Osteoblast (primary cell): ENCODE measurements at regions not wholly inside any gene's neighbourhood (a gene's known extent, or its start where the extent isn't known, plus 50 kb on each side); places are given as distances from the start of the nearest gene placed in this dataset.
"Not testable (repeated sequence)": the region's sequence is repeated elsewhere in the genome, so short reads cannot be mapped to it uniquely, and the experiment has no call there.

ENCODE experiments used
- DNase-seq: peaks from one replicate; pipeline ENCODE4 v3.0.0; 2011; ENCODE audit warnings: low spot score, mixed read lengths; ENCODE audit not compliant: insufficient read length; ENCODE audit errors: missing footprints
- H2AFZ ChIP-seq: 2 replicates; pipeline ENCODE4 v1.6.0; 2011; ENCODE audit warnings: mild to moderate bottlenecking, low read length
- H3K27ac ChIP-seq: 2 replicates; pipeline ENCODE4 v1.5.1; 2011; ENCODE audit warnings: mild to moderate bottlenecking, low read depth, low read length, moderate library complexity
- H3K27me3 ChIP-seq: 2 replicates; pipeline ENCODE4 v1.6.0; 2012; ENCODE audit warnings: mild to moderate bottlenecking, control low read depth, inconsistent platforms, low read length, moderate library complexity; ENCODE audit not compliant: insufficient read depth
- H3K36me3 ChIP-seq: 2 replicates; pipeline ENCODE4 v1.5.1; 2011; ENCODE audit warnings: mild to moderate bottlenecking, low read length, control low read depth, moderate library complexity; ENCODE audit not compliant: insufficient read depth
- H3K4me1 ChIP-seq: 2 replicates; pipeline ENCODE4 v1.5.1; 2011; ENCODE audit warnings: mild to moderate bottlenecking, low read length, control low read depth, moderate library complexity; ENCODE audit not compliant: insufficient read depth
- H3K4me2 ChIP-seq: 2 replicates; pipeline ENCODE4 v1.6.0; 2011; ENCODE audit warnings: mild to moderate bottlenecking, low read length; ENCODE audit not compliant: insufficient read depth
- H3K4me3 ChIP-seq: fragments of 200-600 bp; sonication (generic); 3 replicates; pipeline ENCODE4 v1.5.1; 2012; ENCODE audit warnings: mild to moderate bottlenecking, low read length, inconsistent platforms; ENCODE audit not compliant: insufficient read depth
- H3K79me2 ChIP-seq: 2 replicates; pipeline ENCODE4 v1.6.0; 2012; ENCODE audit warnings: mild to moderate bottlenecking, low read length, control low read depth, inconsistent platforms; ENCODE audit not compliant: insufficient read depth
- H3K9me3 ChIP-seq: 2 replicates; pipeline ENCODE4 v1.5.1; 2011; ENCODE audit warnings: low read depth, low read length, control low read depth
- H4K20me1 ChIP-seq: 2 replicates; pipeline ENCODE4 v1.6.0; 2012; ENCODE audit warnings: mild to moderate bottlenecking, low read length, control low read depth; ENCODE audit not compliant: insufficient read depth
- TF ChIP-seq, protein P1 (sequence below): IDR thresholded peaks from 2 replicates; pipeline ENCODE4 v1.5.1; 2011; ENCODE audit warnings: mild to moderate bottlenecking, low read depth, low read length, moderate library complexity; ENCODE audit errors: extremely low read depth

DNA sequence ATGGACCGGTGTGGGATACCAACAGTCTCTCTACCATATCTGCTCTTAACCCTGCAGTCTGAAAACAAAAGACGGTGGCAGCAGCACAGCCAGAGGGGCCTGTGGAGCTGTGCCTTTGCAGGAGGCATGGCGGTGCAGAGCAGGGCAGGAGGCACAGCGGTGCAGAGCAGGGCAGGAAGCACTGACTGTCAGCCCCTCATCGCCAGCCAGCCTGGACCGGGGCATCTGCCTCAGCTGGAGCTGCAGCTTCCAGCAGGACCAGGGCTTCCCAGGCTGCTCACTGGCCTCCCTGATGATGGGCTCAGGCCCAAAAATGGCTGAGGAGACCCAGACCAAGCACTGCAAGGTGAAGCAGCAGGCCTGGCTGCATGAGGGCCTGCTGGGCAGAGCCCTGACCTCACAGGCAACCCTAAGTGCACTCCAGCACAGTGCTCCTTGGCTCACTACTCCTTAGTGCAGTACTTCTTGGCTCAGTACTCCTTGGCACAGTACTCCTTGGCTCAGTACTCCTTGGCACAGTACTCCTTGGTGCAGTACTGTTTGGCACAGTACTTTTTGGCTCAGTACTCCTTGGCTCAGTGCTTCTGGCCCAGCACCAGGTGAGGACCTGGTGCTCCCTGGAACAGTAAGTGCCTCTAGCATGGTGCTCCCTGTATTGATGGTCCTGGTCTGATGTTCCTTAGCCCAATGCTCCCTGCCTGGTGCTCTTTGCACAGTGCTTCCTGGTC, 78.0 kb downstream of the DHCR7 start:
- peaks cover 2% of the 10 kb centered on the region for H3K27me3 ChIP-seq
- TF ChIP-seq, protein P1, sequence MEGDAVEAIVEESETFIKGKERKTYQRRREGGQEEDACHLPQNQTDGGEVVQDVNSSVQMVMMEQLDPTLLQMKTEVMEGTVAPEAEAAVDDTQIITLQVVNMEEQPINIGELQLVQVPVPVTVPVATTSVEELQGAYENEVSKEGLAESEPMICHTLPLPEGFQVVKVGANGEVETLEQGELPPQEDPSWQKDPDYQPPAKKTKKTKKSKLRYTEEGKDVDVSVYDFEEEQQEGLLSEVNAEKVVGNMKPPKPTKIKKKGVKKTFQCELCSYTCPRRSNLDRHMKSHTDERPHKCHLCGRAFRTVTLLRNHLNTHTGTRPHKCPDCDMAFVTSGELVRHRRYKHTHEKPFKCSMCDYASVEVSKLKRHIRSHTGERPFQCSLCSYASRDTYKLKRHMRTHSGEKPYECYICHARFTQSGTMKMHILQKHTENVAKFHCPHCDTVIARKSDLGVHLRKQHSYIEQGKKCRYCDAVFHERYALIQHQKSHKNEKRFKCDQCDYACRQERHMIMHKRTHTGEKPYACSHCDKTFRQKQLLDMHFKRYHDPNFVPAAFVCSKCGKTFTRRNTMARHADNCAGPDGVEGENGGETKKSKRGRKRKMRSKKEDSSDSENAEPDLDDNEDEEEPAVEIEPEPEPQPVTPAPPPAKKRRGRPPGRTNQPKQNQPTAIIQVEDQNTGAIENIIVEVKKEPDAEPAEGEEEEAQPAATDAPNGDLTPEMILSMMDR, result no peak
- no peaks in the 10 kb centered on the region for H4K20me1 ChIP-seq
- H3K79me2 ChIP-seq, result no peaks in the 10 kb centered on the region
- H3K9me3 ChIP-seq, result no peaks in the 10 kb centered on the region
- no peak overlapping the region for H3K4me3 ChIP-seq
- H3K36me3 ChIP-seq, result no peaks in the 10 kb centered on the region
- H3K4me1 ChIP-seq, result no peaks in the 10 kb centered on the region
- no peak overlapping the region for H3K4me2 ChIP-seq
- peak; percentile 73 for DNase-seq
- no peak overlapping the region for H2AFZ ChIP-seq
- no peak overlapping the region for H3K27ac ChIP-seq

DNA sequence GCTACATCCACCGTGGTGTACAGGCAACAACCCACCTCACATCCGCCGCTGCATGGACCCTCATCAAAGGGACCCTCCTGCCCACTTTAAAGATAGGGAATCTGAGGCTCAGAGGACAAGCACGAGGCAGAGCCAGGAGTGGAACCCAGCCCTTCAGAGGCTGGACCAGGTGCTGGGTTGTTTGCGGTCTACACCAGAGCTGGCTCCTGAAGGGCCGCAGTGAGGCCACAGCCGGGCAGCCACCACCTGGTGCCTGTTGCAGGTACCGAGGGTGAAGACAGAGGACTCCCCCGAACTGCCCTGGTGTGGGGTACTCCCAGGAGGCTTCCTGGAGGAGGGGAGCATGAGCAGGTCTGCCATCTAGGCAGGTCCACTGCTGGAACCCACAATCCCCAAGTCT, 78.8 kb downstream of the DHCR7 start:
- no peaks in the 10 kb centered on the region for H3K36me3 ChIP-seq
- no peaks in the 10 kb centered on the region for H3K9me3 ChIP-seq
- peaks cover 2% of the 10 kb centered on the region for H3K27me3 ChIP-seq
- H4K20me1 ChIP-seq, result no peaks in the 10 kb centered on the region
- TF ChIP-seq, protein P1, result no peak
- H2AFZ ChIP-seq, result no peak overlapping the region
- H3K27ac ChIP-seq, result no peak overlapping the region
- no peaks in the 10 kb centered on the region for H3K79me2 ChIP-seq
- DNase-seq, result peak; percentile 76
- H3K4me1 ChIP-seq, result no peaks in the 10 kb centered on the region
- no peak overlapping the region for H3K4me2 ChIP-seq
- H3K4me3 ChIP-seq, result no peak overlapping the region

DNA sequence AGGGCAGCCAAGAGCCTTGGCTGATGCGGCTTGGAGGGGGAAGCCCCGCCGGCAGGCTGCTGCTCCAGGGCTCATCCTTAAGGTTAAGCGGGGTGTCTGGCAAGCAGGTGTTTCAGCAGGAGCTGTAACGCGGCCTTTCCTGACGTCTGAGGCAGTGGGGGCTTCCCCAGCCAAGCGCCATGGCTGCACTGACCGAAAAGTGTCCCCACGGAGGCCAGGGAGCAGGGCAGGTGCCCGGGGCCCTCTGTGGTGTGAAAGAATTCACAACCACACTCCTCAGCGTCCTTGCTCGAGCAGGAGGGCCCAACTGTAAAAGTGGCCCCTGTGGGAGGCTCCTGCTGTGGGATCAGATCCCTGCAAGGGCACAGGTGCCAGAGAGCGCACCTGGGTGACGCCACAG, 79.2 kb downstream of the DHCR7 start:
- no peaks in the 10 kb centered on the region for H3K4me1 ChIP-seq
- no peak overlapping the region for H3K4me3 ChIP-seq
- no peaks in the 10 kb centered on the region for H4K20me1 ChIP-seq
- TF ChIP-seq, protein P1, result no peak
- H2AFZ ChIP-seq, result no peak overlapping the region
- DNase-seq, result peak; percentile 73
- no peaks in the 10 kb centered on the region for H3K9me3 ChIP-seq
- no peaks in the 10 kb centered on the region for H3K79me2 ChIP-seq
- peaks cover 2% of the 10 kb centered on the region for H3K27me3 ChIP-seq
- no peaks in the 10 kb centered on the region for H3K36me3 ChIP-seq
- no peak overlapping the region for H3K4me2 ChIP-seq
- no peak overlapping the region for H3K27ac ChIP-seq

DNA sequence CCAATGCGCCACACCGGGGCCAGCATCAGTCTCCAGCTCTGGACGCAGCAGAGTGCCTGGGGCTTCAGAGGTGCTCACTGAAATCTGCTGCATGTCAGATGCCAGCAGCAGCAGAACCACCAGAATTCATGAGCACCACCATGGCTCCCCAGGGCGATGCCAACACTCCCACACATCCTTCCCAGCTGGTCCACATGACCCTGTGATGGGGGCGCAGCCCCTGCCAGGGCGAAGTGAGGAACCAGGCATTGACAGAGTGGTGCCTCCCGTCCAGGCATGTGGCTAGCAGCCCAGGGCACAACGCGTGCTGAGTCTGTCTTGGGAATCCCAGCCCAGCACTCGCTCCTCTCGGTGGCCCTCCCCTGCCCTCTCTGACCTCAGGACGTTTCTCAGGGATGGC, 80.4 kb downstream of the DHCR7 start:
- TF ChIP-seq, protein P1, result no peak
- Histone ChIP-seq H3K27ac (no peak overlapping the region), H4K20me1 (no peaks in the 10 kb centered on the region), H3K4me1 (no peaks in the 10 kb centered on the region), H3K4me2 (no peak overlapping the region), H3K9me3 (no peaks in the 10 kb centered on the region), H2AFZ (no peak overlapping the region), H3K27me3 (peaks cover 2% of the 10 kb centered on the region), H3K36me3 (no peaks in the 10 kb centered on the region), H3K79me2 (no peaks in the 10 kb centered on the region), H3K4me3 (no peak overlapping the region)
- DNase-seq, result peak; percentile 59

DNA sequence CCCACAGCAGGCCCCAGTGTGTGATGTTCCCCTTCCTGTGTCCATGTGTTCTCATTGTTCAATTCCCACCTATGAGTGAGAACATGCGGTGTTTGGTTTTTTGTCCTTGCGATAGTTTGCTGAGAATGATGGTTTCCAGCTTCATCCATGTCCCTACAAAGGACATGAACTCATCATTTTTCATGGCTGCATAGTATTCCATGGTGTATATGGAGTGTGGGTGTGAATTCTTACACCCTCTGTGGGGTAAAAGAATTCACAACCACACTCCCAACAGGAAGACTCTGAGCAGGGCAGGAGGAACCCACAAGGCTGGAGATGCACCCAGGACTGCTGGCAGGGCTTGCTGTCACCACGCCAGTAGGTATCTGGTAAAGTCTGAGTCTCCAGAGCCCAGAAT, 80.9 kb downstream of the DHCR7 start:
- not testable (repeated sequence) for H3K9me3 ChIP-seq, H3K4me1 ChIP-seq, H3K27me3 ChIP-seq, H3K4me3 ChIP-seq, H3K27ac ChIP-seq, H2AFZ ChIP-seq, H3K79me2 ChIP-seq, DNase-seq, H3K4me2 ChIP-seq, H3K36me3 ChIP-seq, H4K20me1 ChIP-seq
